ENCODE measurements at regions not wholly inside any gene's neighbourhood (a gene's known extent, or its start where the extent isn't known, plus 50 kb on each side); places are given as distances from the start of the nearest gene placed in this dataset.
A peak's percentile ranks its signal among the peaks of the same experiment; 100 is the strongest.

DNA sequence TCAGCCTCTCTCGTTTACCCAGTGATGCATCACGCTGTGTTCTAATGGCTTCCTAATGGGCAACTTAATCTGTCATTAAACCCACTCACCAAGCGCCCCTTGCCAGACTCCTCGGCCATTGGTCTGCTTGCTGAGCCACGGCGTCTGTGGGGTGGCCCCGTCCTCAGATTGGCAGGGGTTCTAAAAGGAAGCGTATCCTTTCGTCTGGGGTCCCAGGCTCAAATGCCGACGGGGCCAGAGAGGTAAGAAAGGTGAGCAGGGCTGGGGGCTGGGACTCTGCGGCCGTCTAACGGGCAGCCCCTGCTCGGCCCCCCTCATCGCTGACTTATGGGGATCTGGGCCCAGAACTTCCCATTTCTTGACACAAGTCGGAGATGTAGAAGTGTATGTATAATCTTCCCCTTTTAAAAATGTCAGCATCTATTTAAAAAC is 315.1 kb upstream of the PROK2 start:
- Histone ChIP-seq H3K9me3 (ENCODE audit: control insufficient read depth in 2 of 2, insufficient read depth in 1 of 2, low read length in 1 of 2) (no peaks in the 10 kb centered on the region), H3K36me3 (ENCODE audit: control insufficient read depth in 2 of 2, insufficient read depth in 2 of 2, low read length in 1 of 2) (no peaks in the 10 kb centered on the region), H3K27me3 (ENCODE audit: control insufficient read depth in 2 of 2, insufficient read depth in 1 of 2, low read length in 1 of 2) (peaks cover 0 to 4% of the 10 kb centered on the region in 2 donors), H3K4me1 (ENCODE audit: control insufficient read depth in 2 of 2, insufficient read depth in 2 of 2, low read length in 2 of 2) (peaks cover 23 to 60% of the 10 kb centered on the region in 2 donors), H3K4me3 (ENCODE audit: low read length in 2 of 2) (peak overlapping the region; percentile 21 to 31), H3K27ac (ENCODE audit: low read depth in 1 of 2, low read length in 1 of 2) (peak overlapping the region in 1 of 2 donors; percentile 39)
- DNase-seq (ENCODE audit: low read depth in 6 of 9, low spot score in 9 of 9): no peak
- WGBS: 15% methylated on average over 17 of the region's 17 CpGs

DNA sequence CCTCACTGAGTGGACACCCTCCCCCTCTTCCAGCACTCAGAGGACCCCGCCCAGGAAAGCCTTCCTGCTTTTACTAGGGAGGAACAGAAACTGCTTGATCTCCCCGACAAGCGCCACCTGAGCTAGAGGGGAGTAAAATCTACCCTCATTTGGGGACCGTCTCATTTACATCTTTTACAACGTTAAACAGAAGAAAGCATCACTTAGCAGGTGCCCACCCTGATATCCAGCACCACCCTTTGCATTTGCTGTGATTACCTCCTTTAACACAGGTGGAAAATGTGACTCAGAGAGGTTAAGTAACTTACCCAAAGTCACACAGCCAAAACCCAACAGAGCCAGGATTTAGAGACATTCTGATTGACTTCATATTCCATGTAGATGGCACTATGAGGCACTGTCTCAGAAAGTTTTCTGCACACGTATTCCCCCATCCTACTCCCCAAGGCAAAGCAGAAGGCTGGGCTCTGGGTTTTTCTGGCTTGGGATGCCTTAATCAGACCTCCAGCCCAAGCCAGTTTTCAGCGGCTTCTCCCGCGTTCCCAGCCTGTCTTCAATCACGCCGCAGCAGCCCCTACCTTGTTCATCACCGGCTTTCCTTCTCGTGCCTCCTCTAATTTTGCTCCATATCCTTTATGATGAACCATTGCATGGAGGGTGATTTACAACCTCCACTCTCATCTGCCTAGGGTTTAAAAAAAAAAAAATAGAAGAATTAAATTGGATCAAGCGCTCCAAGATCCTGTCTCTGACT is 314.6 kb upstream of the PROK2 start:
- H3K27ac ChIP-seq (ENCODE audit: low read depth in 1 of 2, low read length in 1 of 2): no peak overlapping the region
- DNase-seq (ENCODE audit: low read depth in 6 of 9, low spot score in 9 of 9): no peak
- no peak overlapping the region for H3K4me3 ChIP-seq (ENCODE audit: low read length in 2 of 2)
- WGBS: 88% methylated on average over 14 of the region's 14 CpGs
- H3K9me3 ChIP-seq (ENCODE audit: control insufficient read depth in 2 of 2, insufficient read depth in 1 of 2, low read length in 1 of 2): no peaks in the 10 kb centered on the region
- peaks cover 23 to 61% of the 10 kb centered on the region in 2 donors for H3K4me1 ChIP-seq (ENCODE audit: control insufficient read depth in 2 of 2, insufficient read depth in 2 of 2, low read length in 2 of 2)
- H3K27me3 ChIP-seq (ENCODE audit: control insufficient read depth in 2 of 2, insufficient read depth in 1 of 2, low read length in 1 of 2): peaks cover 0 to 4% of the 10 kb centered on the region in 2 donors
- H3K36me3 ChIP-seq (ENCODE audit: control insufficient read depth in 2 of 2, insufficient read depth in 2 of 2, low read length in 1 of 2): no peaks in the 10 kb centered on the region

DNA sequence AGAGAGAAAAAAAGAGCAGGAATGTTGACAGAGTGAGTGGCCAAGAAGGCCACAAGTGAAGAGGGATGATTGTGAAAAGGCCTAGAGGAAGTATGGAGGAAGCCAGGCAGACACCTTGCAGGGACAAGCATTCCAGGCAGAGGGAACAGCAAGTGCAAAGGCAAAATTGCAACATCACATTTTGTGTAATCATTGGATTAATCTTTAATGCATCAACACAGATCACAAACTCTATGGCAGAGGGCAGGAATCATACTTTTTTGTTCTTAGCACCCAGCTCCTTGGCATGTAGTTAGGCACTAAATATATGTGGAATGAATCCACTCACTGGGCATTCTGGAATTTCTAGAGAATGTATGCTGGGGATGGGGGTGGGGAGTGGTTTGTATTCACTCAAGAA is 312.1 kb upstream of the PROK2 start:
- H3K27me3 ChIP-seq (ENCODE audit: control insufficient read depth in 2 of 2, insufficient read depth in 1 of 2, low read length in 1 of 2): peaks cover 0 to 4% of the 10 kb centered on the region in 2 donors
- no peak for DNase-seq (ENCODE audit: low read depth in 6 of 9, low spot score in 9 of 9)
- H3K4me3 ChIP-seq (ENCODE audit: low read length in 2 of 2): no peak overlapping the region
- no peaks in the 10 kb centered on the region for H3K36me3 ChIP-seq (ENCODE audit: control insufficient read depth in 2 of 2, insufficient read depth in 2 of 2, low read length in 1 of 2)
- no peaks in the 10 kb centered on the region for H3K9me3 ChIP-seq (ENCODE audit: control insufficient read depth in 2 of 2, insufficient read depth in 1 of 2, low read length in 1 of 2)
- H3K4me1 ChIP-seq (ENCODE audit: control insufficient read depth in 2 of 2, insufficient read depth in 2 of 2, low read length in 2 of 2): peaks cover 23 to 75% of the 10 kb centered on the region in 2 donors
- H3K27ac ChIP-seq (ENCODE audit: low read depth in 1 of 2, low read length in 1 of 2): no peak overlapping the region

GRCh38 chr3:72095521-72095920 is 310.6 kb upstream of the PROK2 start:
- H3K36me3 ChIP-seq (ENCODE audit: control insufficient read depth in 2 of 2, insufficient read depth in 2 of 2, low read length in 1 of 2): no peaks in the 10 kb centered on the region
- H3K4me1 ChIP-seq (ENCODE audit: control insufficient read depth in 2 of 2, insufficient read depth in 2 of 2, low read length in 2 of 2): peaks cover 18 to 73% of the 10 kb centered on the region in 2 donors
- no peak overlapping the region for H3K4me3 ChIP-seq (ENCODE audit: low read length in 2 of 2)
- H3K27ac ChIP-seq (ENCODE audit: low read depth in 1 of 2, low read length in 1 of 2): no peak overlapping the region
- H3K9me3 ChIP-seq (ENCODE audit: control insufficient read depth in 2 of 2, insufficient read depth in 1 of 2, low read length in 1 of 2): no peaks in the 10 kb centered on the region
- 95% methylated on average over 4 of the region's 4 CpGs for WGBS
- peaks cover 0 to 4% of the 10 kb centered on the region in 2 donors for H3K27me3 ChIP-seq (ENCODE audit: control insufficient read depth in 2 of 2, insufficient read depth in 1 of 2, low read length in 1 of 2)
- no peak for DNase-seq (ENCODE audit: low read depth in 6 of 9, low spot score in 9 of 9)

DNA sequence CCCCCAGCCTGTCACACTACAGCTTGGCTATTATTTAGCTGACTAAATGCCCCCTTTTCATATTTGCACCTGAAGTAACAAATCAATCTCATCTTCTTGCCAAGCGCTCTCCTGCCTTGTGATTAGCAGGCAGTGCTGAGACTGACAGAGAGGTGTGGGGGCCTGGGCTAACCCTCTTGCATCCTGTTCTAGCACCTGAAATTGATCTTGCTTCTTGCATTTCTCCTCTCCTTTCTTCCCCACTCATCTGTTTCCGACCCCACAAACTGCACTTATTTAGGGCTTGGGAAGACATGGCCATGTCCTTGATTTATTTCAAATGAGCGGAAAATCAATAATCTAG is 309.0 kb upstream of the PROK2 start:
- DNase-seq (ENCODE audit: low read depth in 6 of 9, low spot score in 9 of 9): no peak
- peaks cover 0 to 3% of the 10 kb centered on the region in 2 donors for H3K9me3 ChIP-seq (ENCODE audit: control insufficient read depth in 2 of 2, insufficient read depth in 1 of 2, low read length in 1 of 2)
- peaks cover 12 to 71% of the 10 kb centered on the region in 2 donors for H3K4me1 ChIP-seq (ENCODE audit: control insufficient read depth in 2 of 2, insufficient read depth in 2 of 2, low read length in 2 of 2)
- no peaks in the 10 kb centered on the region for H3K36me3 ChIP-seq (ENCODE audit: control insufficient read depth in 2 of 2, insufficient read depth in 2 of 2, low read length in 1 of 2)
- H3K4me3 ChIP-seq (ENCODE audit: low read length in 2 of 2): no peak overlapping the region
- 98% methylated on average over 3 of the region's 3 CpGs for WGBS
- no peaks in the 10 kb centered on the region for H3K27me3 ChIP-seq (ENCODE audit: control insufficient read depth in 2 of 2, insufficient read depth in 1 of 2, low read length in 1 of 2)
- no peak overlapping the region for H3K27ac ChIP-seq (ENCODE audit: low read depth in 1 of 2, low read length in 1 of 2)

DNA sequence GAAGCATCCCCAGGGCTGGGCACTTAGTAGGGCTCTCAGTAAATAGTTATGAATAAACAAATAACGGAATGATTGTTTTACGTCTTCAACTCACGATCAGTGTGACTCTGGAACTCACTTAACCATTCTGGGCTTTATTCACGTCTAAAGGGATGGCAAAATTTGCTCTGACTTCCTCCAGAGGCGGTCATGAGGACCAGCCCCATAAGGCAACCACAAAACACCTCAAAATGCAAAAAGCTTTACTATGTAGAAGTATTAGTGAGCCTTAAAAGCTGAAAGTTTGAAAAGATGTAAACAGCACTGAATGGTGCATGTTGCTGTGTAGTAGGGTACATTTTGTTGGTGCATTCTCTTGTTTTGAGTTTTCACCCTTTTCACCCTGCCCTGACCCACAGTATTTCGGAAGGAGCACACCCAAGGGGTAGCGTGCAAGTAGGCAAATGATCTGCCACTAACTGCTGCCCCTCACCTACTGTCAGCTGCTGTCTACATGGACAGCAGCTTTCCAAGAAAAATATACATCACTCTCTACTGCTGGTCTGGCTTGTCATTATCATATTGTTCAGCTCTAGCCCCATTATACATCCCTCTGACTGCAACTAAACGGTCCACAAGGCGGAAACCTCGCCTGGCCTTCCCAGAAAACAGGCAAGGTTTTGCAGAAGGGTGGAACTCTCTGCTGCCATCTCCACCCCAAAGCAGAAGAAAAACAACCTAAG is 308.5 kb upstream of the PROK2 start:
- DNase-seq (ENCODE audit: low read depth in 6 of 9, low spot score in 9 of 9): no peak
- no peaks in the 10 kb centered on the region for H3K36me3 ChIP-seq (ENCODE audit: control insufficient read depth in 2 of 2, insufficient read depth in 2 of 2, low read length in 1 of 2)
- no peak overlapping the region for H3K27ac ChIP-seq (ENCODE audit: low read depth in 1 of 2, low read length in 1 of 2)
- peaks cover 15 to 70% of the 10 kb centered on the region in 2 donors for H3K4me1 ChIP-seq (ENCODE audit: control insufficient read depth in 2 of 2, insufficient read depth in 2 of 2, low read length in 2 of 2)
- H3K9me3 ChIP-seq (ENCODE audit: control insufficient read depth in 2 of 2, insufficient read depth in 1 of 2, low read length in 1 of 2): peaks cover 0 to 6% of the 10 kb centered on the region in 2 donors
- no peak overlapping the region for H3K4me3 ChIP-seq (ENCODE audit: low read length in 2 of 2)
- no peaks in the 10 kb centered on the region for H3K27me3 ChIP-seq (ENCODE audit: control insufficient read depth in 2 of 2, insufficient read depth in 1 of 2, low read length in 1 of 2)
- WGBS: 91% methylated on average over 10 of the region's 10 CpGs

DNA sequence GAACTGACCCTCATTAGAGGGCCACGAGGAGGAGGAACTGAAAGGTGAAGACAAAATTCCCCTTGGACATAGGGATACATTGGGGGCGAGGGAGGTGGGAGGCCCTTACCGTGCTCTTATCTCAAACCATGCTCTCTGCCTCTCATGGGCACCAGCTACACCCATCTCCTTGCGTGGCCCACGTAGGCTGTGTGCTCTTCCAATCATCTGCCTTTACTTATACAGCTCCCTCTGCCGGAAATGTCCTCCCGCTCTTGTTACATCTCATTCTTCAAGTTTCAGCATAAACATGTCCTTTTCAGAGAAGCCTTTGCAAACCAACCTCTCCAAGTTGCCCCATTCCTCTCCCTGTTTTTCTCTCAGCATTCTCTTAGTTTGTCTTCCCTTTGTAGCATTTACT is 307.8 kb upstream of the PROK2 start:
- H3K36me3 ChIP-seq (ENCODE audit: control insufficient read depth in 2 of 2, insufficient read depth in 2 of 2, low read length in 1 of 2): no peaks in the 10 kb centered on the region
- H3K27me3 ChIP-seq (ENCODE audit: control insufficient read depth in 2 of 2, insufficient read depth in 1 of 2, low read length in 1 of 2): no peaks in the 10 kb centered on the region
- H3K9me3 ChIP-seq (ENCODE audit: control insufficient read depth in 2 of 2, insufficient read depth in 1 of 2, low read length in 1 of 2): peaks cover 0 to 13% of the 10 kb centered on the region in 2 donors
- DNase-seq (ENCODE audit: low read depth in 6 of 9, low spot score in 9 of 9): no peak
- H3K4me1 ChIP-seq (ENCODE audit: control insufficient read depth in 2 of 2, insufficient read depth in 2 of 2, low read length in 2 of 2): peaks cover 21 to 71% of the 10 kb centered on the region in 2 donors
- H3K4me3 ChIP-seq (ENCODE audit: low read length in 2 of 2): no peak overlapping the region
- no peak overlapping the region for H3K27ac ChIP-seq (ENCODE audit: low read depth in 1 of 2, low read length in 1 of 2)
- 95% methylated on average over 7 of the region's 7 CpGs for WGBS

DNA sequence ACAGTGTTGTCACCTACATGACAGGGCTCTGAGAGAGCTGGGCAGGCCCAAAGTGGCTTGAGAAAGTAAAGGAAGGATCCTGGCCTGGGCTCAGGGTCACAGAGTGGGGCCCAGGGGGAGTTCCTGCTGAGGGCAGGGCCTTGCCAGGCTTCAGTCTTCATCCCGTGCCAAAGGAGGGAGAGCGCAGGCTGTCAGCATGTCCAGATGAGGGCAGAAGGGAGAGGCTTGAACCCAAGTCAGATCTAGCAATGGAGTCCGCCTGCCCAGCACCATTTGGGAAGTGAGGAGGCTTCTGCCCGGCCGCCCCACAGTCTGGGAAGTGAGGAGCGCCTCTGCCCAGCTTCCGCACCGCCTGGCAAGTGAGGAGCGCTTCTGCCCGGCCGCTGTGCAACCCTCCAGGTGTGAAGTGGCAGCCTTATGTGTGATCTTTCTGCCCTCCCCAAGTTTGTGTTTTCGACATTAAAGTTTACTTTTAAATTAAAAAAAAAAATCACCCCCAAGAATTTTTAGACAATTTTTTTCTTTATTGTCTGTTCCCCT is 303.6 kb upstream of the PROK2 start:
- H3K27ac ChIP-seq (ENCODE audit: low read depth in 1 of 2, low read length in 1 of 2): no peak overlapping the region

GRCh38 chr3:72087420-72087819 is 302.5 kb upstream of the PROK2 start:
- 91% methylated on average over 10 of the region's 10 CpGs for WGBS
- no peaks in the 10 kb centered on the region for H3K36me3 ChIP-seq (ENCODE audit: control insufficient read depth in 2 of 2, insufficient read depth in 2 of 2, low read length in 1 of 2)
- peaks cover 65 to 95% of the 10 kb centered on the region in 2 donors for H3K4me1 ChIP-seq (ENCODE audit: control insufficient read depth in 2 of 2, insufficient read depth in 2 of 2, low read length in 2 of 2)
- no peak overlapping the region for H3K27ac ChIP-seq (ENCODE audit: low read depth in 1 of 2, low read length in 1 of 2)
- DNase-seq (ENCODE audit: low read depth in 6 of 9, low spot score in 9 of 9): no peak
- peaks cover 0 to 14% of the 10 kb centered on the region in 2 donors for H3K9me3 ChIP-seq (ENCODE audit: control insufficient read depth in 2 of 2, insufficient read depth in 1 of 2, low read length in 1 of 2)
- no peak overlapping the region for H3K4me3 ChIP-seq (ENCODE audit: low read length in 2 of 2)
- no peaks in the 10 kb centered on the region for H3K27me3 ChIP-seq (ENCODE audit: control insufficient read depth in 2 of 2, insufficient read depth in 1 of 2, low read length in 1 of 2)

More for the DNA sequence above, 303.6 kb upstream of the PROK2 start:
- Histone ChIP-seq H3K4me3 (ENCODE audit: low read length in 2 of 2) (no peak overlapping the region), H3K27me3 (ENCODE audit: control insufficient read depth in 2 of 2, insufficient read depth in 1 of 2, low read length in 1 of 2) (no peaks in the 10 kb centered on the region), H3K36me3 (ENCODE audit: control insufficient read depth in 2 of 2, insufficient read depth in 2 of 2, low read length in 1 of 2) (no peaks in the 10 kb centered on the region), H3K4me1 (ENCODE audit: control insufficient read depth in 2 of 2, insufficient read depth in 2 of 2, low read length in 2 of 2) (peaks cover 55 to 95% of the 10 kb centered on the region in 2 donors), H3K9me3 (ENCODE audit: control insufficient read depth in 2 of 2, insufficient read depth in 1 of 2, low read length in 1 of 2) (peaks cover 0 to 14% of the 10 kb centered on the region in 2 donors)
- DNase-seq (ENCODE audit: low read depth in 6 of 9, low spot score in 9 of 9): no peak
- 97% methylated on average over 12 of the region's 12 CpGs for WGBS

Data from thymus (tissue), 11 donors.